ENCODE measurements at regions not wholly inside any gene's neighbourhood (a gene's known extent, or its start where the extent isn't known, plus 50 kb on each side); places are given as distances from the start of the nearest gene placed in this dataset.
"Not testable (repeated sequence)": the region's sequence is repeated elsewhere in the genome, so short reads cannot be mapped to it uniquely, and the experiment has no call there.

DNA sequence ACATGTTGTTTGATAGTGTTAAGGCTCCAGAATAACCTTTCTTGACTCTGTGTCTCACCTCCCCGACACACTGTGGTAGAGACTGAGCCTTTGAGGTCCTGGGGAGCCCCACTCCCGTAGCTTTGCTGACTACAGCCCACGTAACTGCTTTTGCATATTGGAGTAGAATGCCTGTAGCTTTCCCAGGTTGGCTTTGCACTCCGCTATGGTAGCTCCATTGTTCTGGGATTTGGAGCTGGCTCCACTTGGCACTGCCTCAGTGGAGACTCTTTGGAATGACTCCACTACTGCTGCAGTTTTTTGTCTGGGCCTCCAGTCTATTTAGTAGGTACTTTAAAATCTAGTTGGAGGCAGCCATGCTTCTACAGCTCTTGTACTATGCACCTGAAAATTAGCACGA lies 56.2 kb upstream of the ANXA1 start:
- H3K4me3 ChIP-seq, result no peak overlapping the region
- TF ChIP-seq Cebpa-rat (IDR thresholded peaks at IDR 0.05), result no peak
- no peaks in the 10 kb centered on the region for H3K36me3 ChIP-seq
- H3K27ac ChIP-seq, result no peak overlapping the region
- H3K4me1 ChIP-seq, result no peaks in the 10 kb centered on the region
- no peak overlapping the region for H3K4me2 ChIP-seq
- H3K27me3 ChIP-seq, result no peaks in the 10 kb centered on the region
- H3K9ac ChIP-seq, result no peak overlapping the region
- no peaks in the 10 kb centered on the region for H3K9me3 ChIP-seq (replicated peaks in 1 of 11)
- H4K20me1 ChIP-seq, result no peaks in the 10 kb centered on the region

DNA sequence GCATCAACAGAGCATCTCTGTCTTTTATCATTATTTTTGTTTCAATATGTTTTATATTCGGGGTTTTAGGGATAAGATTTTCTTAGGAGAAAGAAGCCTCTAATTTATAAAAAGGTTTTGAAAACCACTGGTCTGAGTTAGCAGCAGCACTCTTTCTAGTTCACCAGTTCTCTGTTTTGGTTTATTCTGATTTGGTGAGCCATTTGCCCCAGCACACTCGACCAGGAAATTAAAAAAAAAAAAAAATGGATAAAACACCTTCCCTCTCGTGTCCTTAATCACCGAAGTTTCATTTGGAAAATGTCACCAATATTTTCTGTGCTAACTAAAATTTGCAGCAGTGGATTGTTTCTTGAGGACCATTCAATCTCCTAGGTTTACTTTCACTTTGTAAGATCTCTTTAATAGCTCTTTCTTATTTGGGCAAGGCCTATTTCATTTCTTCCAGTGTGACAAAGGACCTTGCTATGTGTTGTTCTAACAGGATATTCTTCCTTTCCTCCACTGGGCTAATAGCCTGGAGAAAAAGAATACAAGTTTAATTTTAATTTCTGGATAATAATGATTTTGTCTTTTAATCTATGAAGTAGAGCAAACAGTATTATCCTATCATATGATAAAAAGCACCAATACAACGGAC lies 57.8 kb upstream of the ANXA1 start:
- no peak for TF ChIP-seq Cebpa-rat (IDR thresholded peaks at IDR 0.05)
- Histone ChIP-seq H3K9ac (no peak overlapping the region), H3K36me3 (no peaks in the 10 kb centered on the region), H3K4me2 (peak overlapping the region in 5 of 11 experiments; percentile 1 to 22 (median 19); a peak in 6 of 22 replicates), H4K20me1 (no peaks in the 10 kb centered on the region), H3K27ac (no peak overlapping the region), H3K4me3 (no peak overlapping the region), H3K27me3 (no peaks in the 10 kb centered on the region), H3K9me3 (replicated peaks in 1 of 11) (no peaks in the 10 kb centered on the region), H3K4me1 (no peaks in the 10 kb centered on the region)

GRCh38 chr9:73093016-73093739 lies 58.5 kb upstream of the ANXA1 start:
- Histone ChIP-seq H3K27me3 (no peaks in the 10 kb centered on the region), H3K36me3 (no peaks in the 10 kb centered on the region), H4K20me1 (no peaks in the 10 kb centered on the region), H3K4me1 (no peaks in the 10 kb centered on the region), H3K9me3 (replicated peaks in 1 of 11) (no peaks in the 10 kb centered on the region), H3K4me3 (no peak overlapping the region), H3K27ac (no peak overlapping the region), H3K9ac (no peak overlapping the region), H3K4me2 (0 out of 22 replicates have a peak overlapping the region, but pooled peaks of 2 of the 11 experiments have one; percentile 1 to 12)
- no peak for TF ChIP-seq Cebpa-rat (IDR thresholded peaks at IDR 0.05)

GRCh38 chr9:73091909-73092308 lies 59.8 kb upstream of the ANXA1 start:
- Histone ChIP-seq H3K27ac (no peak overlapping the region), H3K36me3 (no peaks in the 10 kb centered on the region), H3K4me2 (no peak overlapping the region), H3K27me3 (no peaks in the 10 kb centered on the region), H3K4me3 (no peak overlapping the region), H4K20me1 (no peaks in the 10 kb centered on the region), H3K9ac (no peak overlapping the region), H3K4me1 (no peaks in the 10 kb centered on the region), H3K9me3 (replicated peaks in 1 of 11) (no peaks in the 10 kb centered on the region)
- no peak for TF ChIP-seq Cebpa-rat (IDR thresholded peaks at IDR 0.05)

DNA sequence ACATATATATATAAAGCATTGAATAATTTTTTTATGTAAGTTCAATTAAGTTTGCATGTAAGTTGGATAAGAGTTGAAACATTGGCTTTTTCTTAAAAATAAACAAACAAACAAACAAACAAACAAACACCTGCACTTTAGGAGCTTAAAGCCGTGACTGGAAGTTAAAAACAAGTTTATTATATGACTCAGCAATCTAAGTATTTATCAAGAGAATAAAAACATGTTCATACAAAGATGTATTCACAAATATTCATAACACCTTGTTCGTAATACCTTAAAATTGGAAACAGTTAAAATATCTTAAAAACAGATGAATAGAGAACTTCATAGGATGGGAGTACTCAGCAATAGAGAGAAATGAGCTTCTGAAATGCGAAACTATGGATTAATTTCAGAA lies 61.5 kb upstream of the ANXA1 start:
- H3K4me1 ChIP-seq, result no peaks in the 10 kb centered on the region
- H3K27ac ChIP-seq, result no peak overlapping the region
- H4K20me1 ChIP-seq, result no peaks in the 10 kb centered on the region
- H3K9ac ChIP-seq, result no peak overlapping the region
- no peaks in the 10 kb centered on the region for H3K9me3 ChIP-seq (replicated peaks in 1 of 11)
- H3K4me2 ChIP-seq, result no peak overlapping the region
- TF ChIP-seq Cebpa-rat (IDR thresholded peaks at IDR 0.05), result no peak
- no peaks in the 10 kb centered on the region for H3K36me3 ChIP-seq
- H3K27me3 ChIP-seq, result no peaks in the 10 kb centered on the region
- no peak overlapping the region for H3K4me3 ChIP-seq

DNA sequence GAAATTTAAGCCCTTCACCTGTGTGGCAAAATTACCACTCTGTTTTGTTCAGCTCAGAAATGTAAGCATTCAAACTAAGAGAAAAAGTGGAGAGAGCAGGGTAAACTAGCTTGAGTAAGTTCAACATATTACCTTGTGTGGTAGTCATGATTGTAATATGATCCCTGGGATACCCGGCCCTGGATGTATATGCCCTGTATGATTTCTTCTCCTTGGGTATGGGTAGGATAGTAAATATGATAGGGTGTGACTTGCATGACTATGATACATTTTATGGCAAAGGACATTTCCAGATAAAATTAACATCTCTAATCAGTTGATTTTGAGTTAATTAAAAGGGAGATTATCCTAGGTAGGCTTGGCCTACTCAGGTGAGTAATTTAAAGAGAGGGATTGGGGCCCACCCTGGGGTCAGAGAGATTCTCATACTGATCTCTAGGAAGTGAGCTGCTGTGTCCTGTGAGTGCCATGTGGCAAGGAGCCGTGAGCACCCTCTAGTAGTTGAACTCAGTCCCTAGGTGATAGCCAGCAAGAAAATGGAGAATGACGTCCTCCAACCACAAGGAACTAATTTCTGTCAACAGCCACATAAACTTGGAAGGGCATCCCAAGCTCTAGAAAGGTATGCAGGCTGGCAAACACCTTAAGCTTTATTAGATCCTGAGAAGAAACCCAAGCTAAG lies 62.2 kb upstream of the ANXA1 start:
- Histone ChIP-seq H3K36me3 (no peaks in the 10 kb centered on the region), H3K9me3 (replicated peaks in 1 of 11) (no peaks in the 10 kb centered on the region), H4K20me1 (no peaks in the 10 kb centered on the region), H3K4me3 (no peak overlapping the region), H3K27me3 (no peaks in the 10 kb centered on the region), H3K27ac (no peak overlapping the region), H3K4me2 (no peak overlapping the region), H3K9ac (no peak overlapping the region), H3K4me1 (no peaks in the 10 kb centered on the region)
- no peak for TF ChIP-seq Cebpa-rat (IDR thresholded peaks at IDR 0.05)

DNA sequence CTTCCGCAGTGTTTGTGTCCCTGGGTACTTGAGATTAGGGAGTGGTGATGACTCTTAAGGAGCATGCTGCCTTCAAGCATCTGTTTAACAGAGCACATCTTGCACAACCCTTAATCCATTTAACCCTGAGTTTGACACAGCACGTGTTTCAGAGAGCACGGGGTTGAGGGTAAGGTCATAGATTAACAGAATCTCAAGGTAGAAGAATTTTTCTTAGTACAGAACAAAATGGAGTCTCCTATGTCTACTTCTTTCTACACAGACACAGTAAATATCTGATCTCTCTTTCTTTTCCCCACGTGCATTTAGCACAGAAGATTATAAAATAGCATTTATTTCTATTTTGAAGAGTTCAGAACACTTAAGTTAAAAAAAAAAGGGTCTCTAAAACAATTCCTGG lies 63.8 kb upstream of the ANXA1 start:
- H3K4me2 ChIP-seq; H3K4me3 ChIP-seq; H4K20me1 ChIP-seq; H3K4me1 ChIP-seq; H3K36me3 ChIP-seq; H3K27me3 ChIP-seq; H3K9ac ChIP-seq; H3K27ac ChIP-seq; H3K9me3 ChIP-seq (replicated peaks in 1 of 11): not testable (repeated sequence)

- Histone ChIP-seq H4K20me1 (no peaks in the 10 kb centered on the region), H3K4me1 (peaks cover 0 to 21% (median 5%) of the 10 kb centered on the region in 10 experiments; a peak in 9 of 20 replicates), H3K27ac (no peak overlapping the region), H3K4me2 (no peak overlapping the region), H3K9me3 (replicated peaks in 1 of 11) (no peaks in the 10 kb centered on the region), H3K27me3 (no peaks in the 10 kb centered on the region), H3K4me3 (no peak overlapping the region), H3K36me3 (no peaks in the 10 kb centered on the region), H3K9ac (no peak overlapping the region)
- TF ChIP-seq Cebpa-rat (IDR thresholded peaks at IDR 0.05), result no peak
These were observed 68.1 kb upstream of the ANXA1 start for GRCh38 chr9:73083519-73083918.

- H3K9me3 ChIP-seq (replicated peaks in 1 of 11), result no peaks in the 10 kb centered on the region
- no peak overlapping the region for H3K4me3 ChIP-seq
- no peak for TF ChIP-seq Cebpa-rat (IDR thresholded peaks at IDR 0.05)
- H3K27me3 ChIP-seq, result no peaks in the 10 kb centered on the region
- H4K20me1 ChIP-seq, result no peaks in the 10 kb centered on the region
- H3K4me2 ChIP-seq, result no peak overlapping the region
- H3K36me3 ChIP-seq, result no peaks in the 10 kb centered on the region
- no peak overlapping the region for H3K9ac ChIP-seq
- no peak overlapping the region for H3K27ac ChIP-seq
- H3K4me1 ChIP-seq, result peaks cover 0 to 21% (median 5%) of the 10 kb centered on the region in 10 experiments; a peak in 9 of 20 replicates
These were observed 69.5 kb upstream of the ANXA1 start for GRCh38 chr9:73081979-73082657.

All from BLaER1 treated with 17β-estradiol and CSF1 and Interleukin-3, amounts not matched to agents 10 nM and 100 nM (cell line).